DMS79 treated with DMSO at 0.1 percent for 48 hours (cell line): ENCODE measurements at regions not wholly inside any gene's neighbourhood (a gene's known extent, or its start where the extent isn't known, plus 50 kb on each side); places are given as distances from the start of the nearest gene placed in this dataset.

Experiments used
- DNase-seq: peaks from one replicate; lab custom pipeline; 2025; lab: John Stamatoyannopoulos, UW

GRCh38 chr1:244196571-244197285 is 145.6 kb downstream of the ZBTB18 start:
- no peak for DNase-seq

DNA sequence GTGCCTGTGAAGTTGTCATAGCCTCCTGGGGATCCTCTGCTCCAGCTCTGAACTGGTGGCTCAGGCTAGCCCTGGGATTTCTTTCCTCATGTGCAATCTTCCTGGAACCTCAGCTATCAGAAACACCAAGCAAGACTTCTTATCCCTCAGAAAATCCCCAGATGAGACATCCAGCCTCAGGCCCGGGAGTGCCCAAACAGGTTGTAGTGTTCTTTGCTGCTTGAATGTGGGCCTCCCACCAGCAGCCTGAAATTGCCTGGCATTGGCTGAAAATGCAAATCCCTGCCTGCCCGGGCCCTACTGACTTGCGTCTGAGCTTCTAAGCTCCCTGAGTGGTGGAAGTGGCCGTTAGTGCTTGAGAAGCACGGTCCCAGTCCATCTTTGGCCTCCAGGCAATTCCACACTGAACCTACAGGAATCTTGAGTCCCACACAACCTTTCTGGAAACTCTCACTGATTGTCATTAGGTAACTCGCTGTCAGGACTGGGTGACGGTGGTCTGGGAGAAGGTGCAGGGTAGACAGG is 146.8 kb downstream of the ZBTB18 start:
- no peak for DNase-seq

DNA sequence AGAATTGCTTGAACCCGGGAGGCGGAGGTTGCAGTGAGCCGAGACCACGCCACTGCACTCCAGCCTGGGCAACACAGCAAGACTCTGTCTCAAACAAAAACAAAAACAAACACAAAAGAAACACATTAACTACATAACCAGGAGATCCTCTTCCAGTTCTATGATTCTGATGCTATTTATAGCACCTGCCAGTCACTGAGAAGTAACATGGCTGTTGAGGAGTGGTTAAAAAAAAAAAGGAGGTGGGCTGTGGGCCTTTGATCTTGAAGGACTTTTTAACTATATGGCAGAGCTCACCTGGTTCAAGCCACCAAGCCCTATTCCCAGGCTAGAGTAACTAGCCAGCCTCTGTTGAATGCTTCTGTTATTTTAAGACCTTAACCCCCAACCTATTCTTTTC is 148.8 kb downstream of the ZBTB18 start:
- DNase-seq = no peak

DNA sequence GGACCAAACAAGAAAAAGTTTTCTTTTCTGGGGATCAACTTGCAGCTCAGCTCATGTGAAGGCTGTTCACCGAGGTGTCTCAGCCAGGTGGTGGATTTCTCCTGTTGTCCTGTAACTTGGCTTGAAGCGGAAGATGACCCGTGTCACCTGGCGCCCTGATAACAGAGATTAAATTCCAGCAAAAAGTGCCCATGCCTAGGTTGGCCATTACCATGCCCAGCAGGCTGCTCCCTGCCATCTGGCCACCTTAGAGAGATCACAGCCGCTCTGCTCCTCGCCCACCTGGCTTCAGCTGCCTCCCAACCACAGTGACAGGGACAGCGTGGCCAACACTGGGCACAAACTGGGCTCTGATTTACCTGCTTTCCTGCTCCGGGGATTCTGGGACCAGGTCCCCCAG is 149.5 kb downstream of the ZBTB18 start:
- DNase-seq = no peak

GRCh38 chr1:244201750-244202149 is 150.7 kb downstream of the ZBTB18 start:
- DNase-seq = no peak

GRCh38 chr1:244204004-244204403 is 152.9 kb downstream of the ZBTB18 start:
- no peak for DNase-seq

DNA sequence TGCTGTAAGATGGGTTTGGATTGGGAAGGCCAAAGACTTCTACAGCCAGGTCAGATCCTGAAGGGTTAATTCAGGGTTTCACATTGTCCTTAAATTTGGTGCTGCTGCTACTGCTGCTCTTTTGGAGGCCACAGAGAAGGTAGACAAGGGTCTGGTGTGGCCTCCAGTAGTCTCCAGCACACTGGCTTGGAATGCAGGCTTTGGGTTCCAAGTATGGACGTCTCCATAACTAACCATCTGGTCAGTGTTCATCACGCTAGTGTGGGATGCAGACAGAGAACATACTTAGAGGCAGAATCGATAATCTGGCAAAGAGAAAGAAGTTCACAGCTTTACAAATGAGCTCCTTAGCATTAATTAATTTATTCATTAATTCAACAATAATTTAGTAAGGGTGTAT is 154.1 kb downstream of the ZBTB18 start:
- no peak for DNase-seq

DNA sequence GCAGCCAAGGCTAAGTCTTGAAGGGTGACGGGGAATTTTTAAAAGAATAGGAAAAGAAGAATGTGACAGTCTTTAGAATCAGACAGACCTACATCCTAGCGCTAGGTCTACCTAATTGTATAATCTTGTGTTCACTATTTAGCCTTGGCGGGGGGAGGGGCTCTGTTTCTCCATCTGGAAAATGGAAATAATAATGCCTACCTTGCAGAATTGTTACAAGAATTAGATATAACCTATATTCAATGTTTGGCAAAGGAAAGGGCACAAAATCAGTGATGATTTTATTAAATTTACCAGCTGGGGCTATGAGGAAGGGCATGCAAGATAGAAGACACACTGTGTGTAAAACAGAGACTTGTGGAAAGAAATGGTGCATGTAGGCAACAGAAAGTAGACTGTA is 154.8 kb downstream of the ZBTB18 start:
- DNase-seq = no peak

GRCh38 chr1:244207042-244207934 is 156.2 kb downstream of the ZBTB18 start:
- DNase-seq = no peak

GRCh38 chr1:244207935-244208244 is 156.8 kb downstream of the ZBTB18 start:
- no peak for DNase-seq

- no peak for DNase-seq
These were observed 158.9 kb downstream of the ZBTB18 start for GRCh38 chr1:244209955-244210354.

GRCh38 chr1:244210884-244211558 is 159.9 kb downstream of the ZBTB18 start:
- no peak for DNase-seq

- no peak for DNase-seq
These were observed 160.5 kb downstream of the ZBTB18 start for GRCh38 chr1:244211559-244211944.

DNA sequence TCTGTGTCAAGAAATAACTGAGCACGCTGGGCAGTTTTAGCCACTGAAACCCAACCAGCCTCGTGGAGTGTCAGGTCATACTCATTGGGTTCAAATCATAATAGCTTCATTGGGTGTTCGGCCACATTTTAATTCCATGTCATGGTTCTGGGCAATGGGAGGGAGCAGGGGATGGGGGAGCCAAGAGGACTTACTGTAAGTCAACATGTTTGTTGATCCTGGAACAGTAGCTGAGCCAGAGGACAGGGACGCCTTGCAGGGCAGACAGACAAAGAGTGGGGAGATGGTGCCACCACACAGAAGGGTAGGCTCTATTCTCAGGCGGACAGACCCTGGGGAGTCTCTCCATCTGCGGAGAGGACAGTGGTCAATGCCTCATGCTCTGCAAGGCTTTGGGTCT is 161.1 kb downstream of the ZBTB18 start:
- no peak for DNase-seq

DNA sequence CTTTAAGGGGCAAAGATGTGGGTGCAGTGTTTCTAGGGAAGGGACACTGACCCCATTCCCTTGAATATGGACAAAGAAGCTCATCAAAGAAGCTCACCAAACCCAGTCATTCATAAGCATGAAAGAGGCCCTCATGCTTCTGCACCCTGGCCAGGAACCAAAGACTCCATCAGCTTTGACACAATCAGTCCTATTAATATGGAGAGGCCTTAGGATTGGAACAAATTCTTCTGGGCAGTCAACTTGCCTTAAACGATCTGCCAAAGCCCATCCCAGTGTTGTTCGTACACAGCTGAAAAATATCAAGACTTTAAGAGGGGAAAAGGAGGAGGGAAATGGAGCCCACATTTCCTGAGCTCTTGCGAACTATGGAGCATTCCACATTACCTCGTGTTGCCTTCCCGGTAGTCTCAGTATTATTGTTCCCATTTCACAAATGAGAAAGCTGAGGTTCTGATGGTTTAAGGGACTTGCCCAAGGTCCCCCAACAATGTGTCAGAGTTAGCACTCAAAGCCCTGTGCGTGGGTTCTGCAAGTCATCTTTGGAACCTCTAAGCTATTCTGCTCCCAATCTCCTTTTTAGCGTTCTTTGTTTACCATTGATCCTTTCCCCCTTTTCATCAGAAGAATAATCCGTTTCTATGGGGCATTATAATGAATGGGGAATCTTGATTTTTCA is 161.9 kb downstream of the ZBTB18 start:
- DNase-seq = no peak

- DNase-seq = no peak
These were observed 163.2 kb downstream of the ZBTB18 start for GRCh38 chr1:244214009-244214967.

GRCh38 chr1:244216836-244217235 is 165.8 kb downstream of the ZBTB18 start:
- no peak for DNase-seq

- DNase-seq = no peak
These were observed 166.6 kb downstream of the ZBTB18 start for GRCh38 chr1:244217711-244218110.

DNA sequence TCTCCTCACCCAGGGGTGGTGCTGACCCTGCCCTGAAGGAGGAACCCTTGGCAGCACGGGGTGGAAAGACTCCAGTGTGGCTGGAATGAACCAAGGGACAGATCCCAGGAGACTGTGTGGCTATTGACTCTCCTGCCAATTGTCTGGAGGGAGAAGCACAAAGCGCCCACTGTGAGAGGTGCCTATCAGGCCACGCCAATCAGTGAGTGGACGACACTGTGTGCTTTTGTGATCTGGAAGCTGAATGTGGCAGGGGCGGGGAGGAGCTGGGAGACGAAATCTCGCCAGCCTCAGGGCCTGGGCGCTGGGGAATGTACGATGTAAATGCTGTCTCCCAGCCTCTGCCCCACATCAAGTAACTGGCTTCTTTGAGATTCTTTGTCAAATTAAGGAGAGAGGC is 167.1 kb downstream of the ZBTB18 start:
- DNase-seq = no peak

GRCh38 chr1:244219149-244219548 is 168.1 kb downstream of the ZBTB18 start:
- DNase-seq = no peak

- no peak for DNase-seq
These were observed 168.7 kb downstream of the ZBTB18 start for GRCh38 chr1:244219802-244220201.
